ENCODE measurements at regions not wholly inside any gene's neighbourhood (a gene's known extent, or its start where the extent isn't known, plus 50 kb on each side); places are given as distances from the start of the nearest gene placed in this dataset.
"Not testable (repeated sequence)": the region's sequence is repeated elsewhere in the genome, so short reads cannot be mapped to it uniquely, and the experiment has no call there.

DNA sequence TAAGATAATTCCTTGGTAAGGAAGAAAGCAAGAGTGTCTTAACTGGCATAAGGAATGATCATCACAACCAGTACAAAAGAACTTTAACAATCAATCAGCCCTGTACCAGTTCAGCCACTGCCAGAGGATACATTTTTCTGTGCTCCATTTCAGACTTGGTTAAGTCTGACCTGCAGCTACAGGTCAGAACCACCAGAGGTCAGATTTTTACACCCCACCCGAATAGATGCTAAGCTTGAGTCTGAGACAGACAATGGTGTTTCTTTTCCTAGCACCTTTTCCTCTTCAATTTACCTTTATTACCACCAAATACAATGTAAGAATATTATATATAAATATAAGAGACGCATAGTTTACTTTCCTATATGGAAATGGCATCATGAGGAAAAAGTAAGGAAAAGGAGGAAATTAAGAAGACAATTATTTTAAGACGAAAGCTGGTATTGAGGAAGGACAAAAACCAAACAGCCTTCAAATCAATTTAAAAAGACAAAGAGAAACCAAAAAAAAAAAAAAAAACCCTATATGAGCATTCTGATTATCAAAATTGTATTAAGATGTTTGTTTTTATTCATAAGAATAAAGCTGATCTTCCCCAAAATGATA is 215.3 kb upstream of the TTC29 start:
- H4K20me1 ChIP-seq (ENCODE audit: low read depth, low read length), result no peaks in the 10 kb centered on the region
- no peak overlapping the region for H3K27ac ChIP-seq (ENCODE audit: low read depth, low read length)
- no peaks in the 10 kb centered on the region for H3K27me3 ChIP-seq (ENCODE audit: low read length)
- no peaks in the 10 kb centered on the region for H3K36me3 ChIP-seq (ENCODE audit: low read length)
- no peaks in the 10 kb centered on the region for H3K9me3 ChIP-seq (ENCODE audit: insufficient read depth, low read length)
- H2AFZ ChIP-seq (ENCODE audit: low read depth, low read length, severe bottlenecking), result no peak overlapping the region
- H3K4me2 ChIP-seq (ENCODE audit: low read depth, low read length, poor library complexity, severe bottlenecking), result no peak overlapping the region
- no peaks in the 10 kb centered on the region for H3K9me2 ChIP-seq (replicated peaks; ENCODE audit: insufficient read depth, low read length)
- H3K9ac ChIP-seq (ENCODE audit: low read length), result no peak overlapping the region
- H3F3A ChIP-seq (ENCODE audit: insufficient read depth), result no peaks in the 10 kb centered on the region
- no peak overlapping the region for H3K4me3 ChIP-seq (ENCODE audit: insufficient read depth, low read length, poor library complexity, severe bottlenecking)
- TF ChIP-seq EZH2phosphoT487 (conservative IDR thresholded peaks at IDR 0.05; ENCODE audit: low read length) (no peak), CTCF (IDR thresholded peaks at IDR 0.05; ENCODE audit: insufficient read depth, low read length, poor library complexity, severe bottlenecking) (peak; percentile 56)
- H3K79me2 ChIP-seq (ENCODE audit: insufficient read depth, low read length), result no peaks in the 10 kb centered on the region

- Histone ChIP-seq H3K4me3 (ENCODE audit: insufficient read depth, low read length, poor library complexity, severe bottlenecking) (no peak overlapping the region), H3K27ac (ENCODE audit: low read depth, low read length) (no peak overlapping the region), H3K27me3 (ENCODE audit: low read length) (no peaks in the 10 kb centered on the region), H3K36me3 (ENCODE audit: low read length) (no peaks in the 10 kb centered on the region), H4K20me1 (ENCODE audit: low read depth, low read length) (no peaks in the 10 kb centered on the region), H3K4me2 (ENCODE audit: low read depth, low read length, poor library complexity, severe bottlenecking) (no peak overlapping the region), H3F3A (ENCODE audit: insufficient read depth) (no peaks in the 10 kb centered on the region), H2AFZ (ENCODE audit: low read depth, low read length, severe bottlenecking) (no peak overlapping the region), H3K9me3 (ENCODE audit: insufficient read depth, low read length) (no peaks in the 10 kb centered on the region), H3K9ac (ENCODE audit: low read length) (no peak overlapping the region), H3K79me2 (ENCODE audit: insufficient read depth, low read length) (no peaks in the 10 kb centered on the region), H3K9me2 (replicated peaks; ENCODE audit: insufficient read depth, low read length) (no peaks in the 10 kb centered on the region)
- no peak for TF ChIP-seq EZH2phosphoT487 (conservative IDR thresholded peaks at IDR 0.05; ENCODE audit: low read length)
- TF ChIP-seq CTCF (IDR thresholded peaks at IDR 0.05; ENCODE audit: insufficient read depth, low read length, poor library complexity, severe bottlenecking), result no peak
Observed at GRCh38 chr4:147163311-147163710, 217.6 kb upstream of the TTC29 start.

GRCh38 chr4:147168200-147168599 is 222.5 kb upstream of the TTC29 start:
- H3K4me2 ChIP-seq (ENCODE audit: low read depth, low read length, poor library complexity, severe bottlenecking); H2AFZ ChIP-seq (ENCODE audit: low read depth, low read length, severe bottlenecking); H3K36me3 ChIP-seq (ENCODE audit: low read length); H3K9me3 ChIP-seq (ENCODE audit: insufficient read depth, low read length); H3K27ac ChIP-seq (ENCODE audit: low read depth, low read length); H3K27me3 ChIP-seq (ENCODE audit: low read length); H3K79me2 ChIP-seq (ENCODE audit: insufficient read depth, low read length); H3F3A ChIP-seq (ENCODE audit: insufficient read depth); H3K9ac ChIP-seq (ENCODE audit: low read length); H3K4me3 ChIP-seq (ENCODE audit: insufficient read depth, low read length, poor library complexity, severe bottlenecking); H3K9me2 ChIP-seq (replicated peaks; ENCODE audit: insufficient read depth, low read length); H4K20me1 ChIP-seq (ENCODE audit: low read depth, low read length): not testable (repeated sequence)

GRCh38 chr4:147173322-147173721 is 227.7 kb upstream of the TTC29 start:
- Histone ChIP-seq H3K79me2 (ENCODE audit: insufficient read depth, low read length) (no peaks in the 10 kb centered on the region), H2AFZ (ENCODE audit: low read depth, low read length, severe bottlenecking) (no peak overlapping the region), H3K4me2 (ENCODE audit: low read depth, low read length, poor library complexity, severe bottlenecking) (no peak overlapping the region), H3K4me3 (ENCODE audit: insufficient read depth, low read length, poor library complexity, severe bottlenecking) (no peak overlapping the region), H3K9me2 (replicated peaks; ENCODE audit: insufficient read depth, low read length) (no peaks in the 10 kb centered on the region), H3K27ac (ENCODE audit: low read depth, low read length) (no peak overlapping the region), H3K27me3 (ENCODE audit: low read length) (no peaks in the 10 kb centered on the region), H3F3A (ENCODE audit: insufficient read depth) (no peaks in the 10 kb centered on the region), H3K36me3 (ENCODE audit: low read length) (no peaks in the 10 kb centered on the region), H3K9ac (ENCODE audit: low read length) (no peak overlapping the region), H4K20me1 (ENCODE audit: low read depth, low read length) (no peaks in the 10 kb centered on the region), H3K9me3 (ENCODE audit: insufficient read depth, low read length) (no peaks in the 10 kb centered on the region)
- TF ChIP-seq CTCF (IDR thresholded peaks at IDR 0.05; ENCODE audit: insufficient read depth, low read length, poor library complexity, severe bottlenecking) (no peak), EZH2phosphoT487 (conservative IDR thresholded peaks at IDR 0.05; ENCODE audit: low read length) (no peak)

All from SU-DHL-6 (cell line).